Peyer's patch (tissue), 4 donors: ENCODE measurements at regions not wholly inside any gene's neighbourhood (a gene's known extent, or its start where the extent isn't known, plus 50 kb on each side); places are given as distances from the start of the nearest gene placed in this dataset.

Experiments used
- CTCF ChIP-seq, 6 experiments: fragments of 450-650 bp in 4 of 6; fragments of 200-600 bp in 2 of 6; sonication (generic) in 1 of 6; IDR thresholded peaks; one replicate each; pipeline ENCODE4 v1.5.1; 2017 to 2019; ENCODE audit warnings: antibody characterized with exemption in 6 of 6, mild to moderate bottlenecking in 3 of 6, moderate library complexity in 1 of 6
- POLR2A ChIP-seq, 2 donors: fragments of 450-650 bp; IDR thresholded peaks; one replicate each; pipeline ENCODE4 v1.5.1; 2017; ENCODE audit warnings: antibody characterized with exemption in 2 of 2, mild to moderate bottlenecking in 2 of 2, moderate library complexity in 2 of 2

GRCh38 chr10:3692387-3692999 lies 92.5 kb downstream of the KLF6 start:
- TF ChIP-seq CTCF (IDR thresholded peaks at IDR 0.05): no peak
- no peak for TF ChIP-seq POLR2A (IDR thresholded peaks at IDR 0.05)
